ENCODE measurements at regions not wholly inside any gene's neighbourhood (a gene's known extent, or its start where the extent isn't known, plus 50 kb on each side); places are given as distances from the start of the nearest gene placed in this dataset.

DNA sequence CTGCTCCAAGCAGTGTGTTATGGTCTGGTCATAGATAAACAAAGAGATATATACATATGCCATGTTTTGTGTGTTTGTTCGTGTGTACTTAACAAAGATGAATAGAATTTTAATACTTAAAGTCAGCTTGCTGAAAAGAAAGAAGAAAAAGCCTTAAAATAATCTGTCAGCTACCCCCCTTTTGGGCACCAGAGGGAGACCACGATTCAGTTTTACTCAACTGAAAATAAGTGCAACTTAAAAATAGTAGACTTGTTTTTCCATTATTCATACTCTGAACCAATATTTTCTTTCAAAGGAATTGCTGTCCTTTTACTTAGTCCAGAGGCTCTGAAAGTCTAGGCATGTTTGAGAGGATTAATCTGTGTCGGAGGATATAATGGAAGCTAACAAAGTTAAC is 181.7 kb upstream of the AGTR2 start:
- Histone ChIP-seq H3K27me3 (ENCODE audit: control insufficient read depth, insufficient read depth, low read length, poor library complexity, severe bottlenecking) (no peaks in the 10 kb centered on the region), H3K4me1 (ENCODE audit: control insufficient read depth, insufficient read depth, low read length) (no peaks in the 10 kb centered on the region), H3K27ac (ENCODE audit: low read depth, low read length) (no peak overlapping the region), H3K9ac (ENCODE audit: extremely low read depth, low read length, poor library complexity, severe bottlenecking) (no peak overlapping the region), H3K4me3 (ENCODE audit: low read length) (no peak overlapping the region), H3K9me3 (ENCODE audit: control insufficient read depth, low read length) (no peaks in the 10 kb centered on the region), H3K36me3 (ENCODE audit: control insufficient read depth, insufficient read depth, low read length) (no peaks in the 10 kb centered on the region)
- no peak overlapping the region for H3K27ac Mint-ChIP-seq
- TF ChIP-seq, protein P1, sequence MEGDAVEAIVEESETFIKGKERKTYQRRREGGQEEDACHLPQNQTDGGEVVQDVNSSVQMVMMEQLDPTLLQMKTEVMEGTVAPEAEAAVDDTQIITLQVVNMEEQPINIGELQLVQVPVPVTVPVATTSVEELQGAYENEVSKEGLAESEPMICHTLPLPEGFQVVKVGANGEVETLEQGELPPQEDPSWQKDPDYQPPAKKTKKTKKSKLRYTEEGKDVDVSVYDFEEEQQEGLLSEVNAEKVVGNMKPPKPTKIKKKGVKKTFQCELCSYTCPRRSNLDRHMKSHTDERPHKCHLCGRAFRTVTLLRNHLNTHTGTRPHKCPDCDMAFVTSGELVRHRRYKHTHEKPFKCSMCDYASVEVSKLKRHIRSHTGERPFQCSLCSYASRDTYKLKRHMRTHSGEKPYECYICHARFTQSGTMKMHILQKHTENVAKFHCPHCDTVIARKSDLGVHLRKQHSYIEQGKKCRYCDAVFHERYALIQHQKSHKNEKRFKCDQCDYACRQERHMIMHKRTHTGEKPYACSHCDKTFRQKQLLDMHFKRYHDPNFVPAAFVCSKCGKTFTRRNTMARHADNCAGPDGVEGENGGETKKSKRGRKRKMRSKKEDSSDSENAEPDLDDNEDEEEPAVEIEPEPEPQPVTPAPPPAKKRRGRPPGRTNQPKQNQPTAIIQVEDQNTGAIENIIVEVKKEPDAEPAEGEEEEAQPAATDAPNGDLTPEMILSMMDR (conservative IDR thresholded peaks at IDR 0.05), result peak; percentile 86
- 16% methylated on average over 3 of the region's 3 CpGs; no CpG with 5 or more reads in 1 of the 2 experiments for WGBS, 2 experiments (ENCODE audit: insufficient coverage in 1 of 2, insufficient read length in 1 of 2)
- DNase-seq, result no peak
- H3K4me1 Mint-ChIP-seq, result peaks cover 20% of the 10 kb centered on the region
- peaks cover 7% of the 10 kb centered on the region for H3K27me3 Mint-ChIP-seq (ENCODE audit: insufficient read depth)
- no peak overlapping the region for H3K4me3 Mint-ChIP-seq
- H3K9me3 Mint-ChIP-seq, result peaks cover 33% of the 10 kb centered on the region
- peaks cover 2% of the 10 kb centered on the region for H3K36me3 Mint-ChIP-seq (ENCODE audit: low read depth)

DNA sequence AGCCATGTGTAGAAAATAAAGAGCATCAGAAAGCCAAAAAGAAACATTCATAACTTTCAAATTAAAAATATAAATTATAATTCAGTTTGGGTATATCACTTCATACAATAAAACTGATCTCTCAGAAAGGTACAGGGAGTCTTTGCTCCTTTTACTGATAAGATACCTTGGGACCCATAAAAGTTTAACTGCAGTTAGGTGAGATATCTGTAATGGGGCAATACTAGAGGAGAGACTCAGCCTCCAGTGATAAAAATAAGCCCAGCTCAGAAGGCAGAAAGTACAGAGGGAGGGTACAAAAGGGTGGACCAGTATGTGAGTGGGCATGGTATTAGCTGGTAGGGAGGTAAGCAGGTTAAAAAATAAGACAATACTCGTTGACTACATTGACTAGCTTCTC is 180.9 kb upstream of the AGTR2 start:
- no peak overlapping the region for H3K9ac ChIP-seq (ENCODE audit: extremely low read depth, low read length, poor library complexity, severe bottlenecking)
- no peak overlapping the region for H3K27ac ChIP-seq (ENCODE audit: low read depth, low read length)
- WGBS, 2 experiments (ENCODE audit: insufficient coverage in 1 of 2, insufficient read length in 1 of 2), result no CpG with 5 or more reads among the region's 1 CpG
- H3K4me3 ChIP-seq (ENCODE audit: low read length), result no peak overlapping the region
- H3K27me3 ChIP-seq (ENCODE audit: control insufficient read depth, insufficient read depth, low read length, poor library complexity, severe bottlenecking), result no peaks in the 10 kb centered on the region
- Mint-ChIP-seq H3K9me3 (peaks cover 27% of the 10 kb centered on the region), H3K27me3 (ENCODE audit: insufficient read depth) (peaks cover 7% of the 10 kb centered on the region), H3K4me3 (no peak overlapping the region), H3K27ac (no peak overlapping the region), H3K4me1 (peaks cover 23% of the 10 kb centered on the region), H3K36me3 (ENCODE audit: low read depth) (no peaks in the 10 kb centered on the region)
- no peaks in the 10 kb centered on the region for H3K36me3 ChIP-seq (ENCODE audit: control insufficient read depth, insufficient read depth, low read length)
- H3K4me1 ChIP-seq (ENCODE audit: control insufficient read depth, insufficient read depth, low read length), result no peaks in the 10 kb centered on the region
- TF ChIP-seq, protein P1 (conservative IDR thresholded peaks at IDR 0.05), result no peak
- H3K9me3 ChIP-seq (ENCODE audit: control insufficient read depth, low read length), result no peaks in the 10 kb centered on the region
- DNase-seq, result no peak

DNA sequence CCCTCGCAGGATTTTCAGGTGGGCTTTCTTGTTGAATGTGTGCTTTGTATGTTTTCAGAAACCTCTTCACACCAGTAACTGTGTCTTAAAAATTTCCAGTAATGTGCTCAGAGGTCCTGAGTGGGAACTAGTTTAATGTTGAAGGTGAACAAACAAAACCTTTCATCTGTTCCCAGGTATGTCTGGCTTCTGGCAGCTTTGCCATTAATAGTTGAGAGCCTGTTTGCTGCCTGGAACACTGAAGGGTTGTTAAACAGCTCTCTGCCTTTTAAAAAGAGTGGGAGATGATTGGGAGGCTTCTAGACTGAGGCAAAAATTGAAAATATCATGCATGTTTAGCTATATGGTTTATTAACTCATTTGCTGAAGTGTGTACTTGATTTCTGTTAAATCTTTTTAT is 161.2 kb upstream of the AGTR2 start:
- no peak overlapping the region for H3K4me3 Mint-ChIP-seq

More for the DNA sequence above, 161.2 kb upstream of the AGTR2 start:
- no CpG with 5 or more reads among the region's 1 CpG for WGBS, 2 experiments (ENCODE audit: insufficient coverage in 1 of 2, insufficient read length in 1 of 2)
- H3K36me3 Mint-ChIP-seq (ENCODE audit: low read depth), result peaks cover 12% of the 10 kb centered on the region
- H3K27me3 ChIP-seq (ENCODE audit: control insufficient read depth, insufficient read depth, low read length, poor library complexity, severe bottlenecking), result no peaks in the 10 kb centered on the region
- no peak overlapping the region for H3K9ac ChIP-seq (ENCODE audit: extremely low read depth, low read length, poor library complexity, severe bottlenecking)
- peaks cover 2% of the 10 kb centered on the region for H3K27me3 Mint-ChIP-seq (ENCODE audit: insufficient read depth)
- no peak overlapping the region for H3K27ac ChIP-seq (ENCODE audit: low read depth, low read length)
- no peaks in the 10 kb centered on the region for H3K36me3 ChIP-seq (ENCODE audit: control insufficient read depth, insufficient read depth, low read length)
- H3K9me3 ChIP-seq (ENCODE audit: control insufficient read depth, low read length), result no peaks in the 10 kb centered on the region
- peaks cover 9% of the 10 kb centered on the region for H3K4me1 Mint-ChIP-seq
- no peaks in the 10 kb centered on the region for H3K4me1 ChIP-seq (ENCODE audit: control insufficient read depth, insufficient read depth, low read length)
- TF ChIP-seq, protein P1 (conservative IDR thresholded peaks at IDR 0.05), result no peak
- peaks cover 36% of the 10 kb centered on the region for H3K9me3 Mint-ChIP-seq
- DNase-seq, result no peak
- H3K27ac Mint-ChIP-seq, result no peak overlapping the region
- H3K4me3 ChIP-seq (ENCODE audit: low read length), result no peak overlapping the region

Measured in endodermal cell (in vitro differentiated cells).